Gastroesophageal sphincter (tissue), 3 donors: ENCODE measurements at regions not wholly inside any gene's neighbourhood (a gene's known extent, or its start where the extent isn't known, plus 50 kb on each side); places are given as distances from the start of the nearest gene placed in this dataset.

Experiments
- POLR2AphosphoS5 ChIP-seq: sonication (generic); formaldehyde crosslinking; IDR thresholded peaks from one replicate; pipeline ENCODE4 v1.6.1; 2017; ENCODE audit warnings: antibody characterized with exemption
- TF ChIP-seq, protein P1 (sequence below), 4 experiments: fragments of 200-600 bp in 2 of 4; fragments of 450-650 bp in 2 of 4; sonication (generic) in 1 of 4; IDR thresholded peaks; one replicate each; pipeline ENCODE4 v1.5.1; 2017 to 2019; ENCODE audit warnings: antibody characterized with exemption in 4 of 4, mild to moderate bottlenecking in 2 of 4, moderate library complexity in 2 of 4

DNA sequence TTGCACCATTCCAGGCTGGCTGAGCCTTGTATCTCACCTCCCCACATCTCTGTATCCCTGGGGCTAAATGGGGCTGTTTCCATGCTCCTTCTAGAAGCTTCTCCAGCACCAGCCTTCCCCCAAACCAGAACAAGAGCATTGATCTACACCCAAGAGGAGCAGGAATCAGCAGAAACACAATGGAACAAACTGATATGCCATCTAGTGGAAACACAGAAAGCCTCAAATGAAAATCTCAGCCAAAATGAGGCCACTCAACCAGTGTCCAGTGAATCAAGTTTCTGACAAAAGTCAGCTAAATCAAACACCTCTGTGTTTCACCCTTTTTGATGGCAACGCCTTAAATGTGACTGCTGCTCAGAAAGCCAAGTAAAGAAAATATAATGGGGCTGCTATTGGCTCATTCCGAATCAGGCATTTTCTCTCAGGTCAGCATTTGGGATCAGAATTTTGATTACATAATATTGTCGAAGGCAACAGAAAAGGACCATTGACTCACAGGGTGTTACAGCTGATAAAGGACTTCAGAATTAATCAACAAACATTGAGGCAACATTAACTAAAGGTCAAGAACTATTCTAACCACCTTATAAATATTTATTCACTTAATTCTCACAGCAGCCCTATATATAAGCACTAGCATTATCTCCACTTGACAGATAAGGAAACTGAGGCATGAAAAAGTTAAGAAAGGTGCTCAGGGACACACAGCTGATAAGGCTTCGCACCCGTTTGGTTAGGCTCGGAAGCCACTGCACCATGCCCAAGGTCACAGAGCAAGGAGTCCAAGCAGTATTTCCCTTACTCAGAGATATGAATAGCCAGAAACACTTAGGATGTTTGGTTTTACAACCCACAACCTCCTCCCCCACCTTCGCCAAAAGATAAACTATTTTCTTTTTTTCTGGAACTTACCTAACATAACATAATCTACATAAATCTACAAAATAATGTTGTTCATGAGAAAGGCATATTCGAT is 85.8 kb upstream of the KCNJ15 start:
- TF ChIP-seq, protein P1, sequence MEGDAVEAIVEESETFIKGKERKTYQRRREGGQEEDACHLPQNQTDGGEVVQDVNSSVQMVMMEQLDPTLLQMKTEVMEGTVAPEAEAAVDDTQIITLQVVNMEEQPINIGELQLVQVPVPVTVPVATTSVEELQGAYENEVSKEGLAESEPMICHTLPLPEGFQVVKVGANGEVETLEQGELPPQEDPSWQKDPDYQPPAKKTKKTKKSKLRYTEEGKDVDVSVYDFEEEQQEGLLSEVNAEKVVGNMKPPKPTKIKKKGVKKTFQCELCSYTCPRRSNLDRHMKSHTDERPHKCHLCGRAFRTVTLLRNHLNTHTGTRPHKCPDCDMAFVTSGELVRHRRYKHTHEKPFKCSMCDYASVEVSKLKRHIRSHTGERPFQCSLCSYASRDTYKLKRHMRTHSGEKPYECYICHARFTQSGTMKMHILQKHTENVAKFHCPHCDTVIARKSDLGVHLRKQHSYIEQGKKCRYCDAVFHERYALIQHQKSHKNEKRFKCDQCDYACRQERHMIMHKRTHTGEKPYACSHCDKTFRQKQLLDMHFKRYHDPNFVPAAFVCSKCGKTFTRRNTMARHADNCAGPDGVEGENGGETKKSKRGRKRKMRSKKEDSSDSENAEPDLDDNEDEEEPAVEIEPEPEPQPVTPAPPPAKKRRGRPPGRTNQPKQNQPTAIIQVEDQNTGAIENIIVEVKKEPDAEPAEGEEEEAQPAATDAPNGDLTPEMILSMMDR (IDR thresholded peaks at IDR 0.05) = no peak
- no peak for TF ChIP-seq POLR2AphosphoS5
